GM12878 (cell line): ENCODE measurements at regions not wholly inside any gene's neighbourhood (a gene's known extent, or its start where the extent isn't known, plus 50 kb on each side); places are given as distances from the start of the nearest gene placed in this dataset.
A peak's percentile ranks its signal among the peaks of the same experiment; 100 is the strongest.

ENCODE experiments used
- ATAC-seq: fragments of 200-7000 bp; cut with Tn5 transposase; 3 replicates; pipeline ENCODE4 v1.9.1; 2020; ENCODE audit warnings: mild to moderate bottlenecking, moderate library complexity
- BruUV-seq: library from RNA; stranded (reverse); fragments of 400-500 nt; replicated peaks from 2 replicates; lab custom pipeline; 2021; lab: Mats Ljungman, UMichigan
- CTCF ChIA-PET: fragments of 300-600 bp; sonication (Branson Sonifier 250); formaldehyde crosslinking; extraction: SDS; loops from one replicate; lab custom pipeline; 2021; ENCODE audit warnings: inconsistent platforms; lab: Yijun Ruan, JAX
- POLR2A ChIA-PET: fragments of 350-600 bp; formaldehyde crosslinking; extraction: SDS; loops from one replicate; lab custom pipeline; 2021; ENCODE audit warnings: inconsistent platforms; lab: Charles Lee
- RAD21 ChIA-PET: fragments of 300-600 bp; sonication (Branson Sonifier 250); formaldehyde crosslinking; loops from one replicate; lab custom pipeline; 2023; ENCODE audit warnings: antibody characterized with exemption; ENCODE audit not compliant: unreplicated experiment; lab: Charles Lee
- SMC1A ChIA-PET: fragments of 300-600 bp; sonication (Branson Sonifier 250); formaldehyde crosslinking; loops from one replicate; lab custom pipeline; 2023; ENCODE audit not compliant: unreplicated experiment, uncharacterized antibody; lab: Charles Lee
- DNase-seq: peaks from one replicate; pipeline ENCODE4 v3.0.0-alpha.2; 2011; ENCODE audit warnings: low read depth, low spot score
- FAIRE-seq: peaks from 3 replicates; lab custom pipeline; 2011; peaks lifted over from hg19 to GRCh38; lab: Jason Lieb, UNC
- H2AFZ ChIP-seq: 2 replicates; pipeline ENCODE4 v1.6.0; 2011; ENCODE audit warnings: low read depth, low read length, control low read depth; ENCODE audit not compliant: control insufficient read depth
- H3K27ac ChIP-seq: 2 replicates; pipeline ENCODE4 v1.5.1; 2011; ENCODE audit warnings: control low read depth; ENCODE audit not compliant: control insufficient read depth, insufficient read depth
- H3K27me3 ChIP-seq, 2 experiments: replicated peaks in 1 of 2; 2 replicates each; pipeline versions ENCODE4 v1.6.0 to v1.6.1; 2011; ENCODE audit warnings: low read length in 1 of 2; ENCODE audit not compliant: control insufficient read depth in 2 of 2, insufficient read depth in 2 of 2
- H3K36me3 ChIP-seq, 2 experiments: 2 replicates each; pipeline ENCODE4 v1.5.1; 2011; ENCODE audit warnings: low read length in 1 of 2; ENCODE audit not compliant: control insufficient read depth in 2 of 2, insufficient read depth in 2 of 2
- H3K4me1 ChIP-seq: 2 replicates; pipeline ENCODE4 v1.6.1; 2011; ENCODE audit warnings: mild to moderate bottlenecking, low read length, moderate library complexity, mixed read lengths; ENCODE audit not compliant: control insufficient read depth, insufficient read depth
- H3K4me2 ChIP-seq: 2 replicates; pipeline ENCODE4 v1.6.0; 2011; ENCODE audit warnings: control low read depth; ENCODE audit not compliant: control insufficient read depth, insufficient read depth
- H3K4me3 ChIP-seq: fragments of 200-600 bp; sonication (generic); 2 replicates; pipeline ENCODE4 v1.5.1; 2016
- H3K79me2 ChIP-seq: 2 replicates; pipeline ENCODE4 v1.6.0; 2011; ENCODE audit warnings: low read length; ENCODE audit not compliant: control insufficient read depth, insufficient read depth
- H3K9ac ChIP-seq: 2 replicates; pipeline ENCODE4 v1.8.0; 2011; ENCODE audit warnings: low read length, control low read depth, mixed read lengths; ENCODE audit not compliant: control insufficient read depth, insufficient read depth
- H3K9me3 ChIP-seq: replicated peaks from 3 replicates; pipeline ENCODE4 v1.5.1; 2011; ENCODE audit warnings: mild to moderate bottlenecking, low read length; ENCODE audit not compliant: control insufficient read depth, insufficient read depth
- H4K20me1 ChIP-seq: 2 replicates; pipeline ENCODE4 v1.6.0; 2011; ENCODE audit not compliant: control insufficient read depth, insufficient read depth
- SPI1 ChIP-seq: IDR thresholded peaks from 2 replicates; pipeline ENCODE4 v1.6.1; 2011; ENCODE audit warnings: low read depth, mild to moderate bottlenecking, low read length, moderate library complexity, borderline replicate concordance; ENCODE audit not compliant: insufficient read depth
- ZNF687 ChIP-seq: fragments of 450-650 bp; IDR thresholded peaks from 2 replicates; pipeline ENCODE4 v1.6.1; 2017; ENCODE audit warnings: mild to moderate bottlenecking, moderate library complexity
- WGBS: methylation state at CpG from one replicate; pipeline ENCODE4 v1.1.6; 2016; ENCODE audit warnings: low lambda C conversion rate; ENCODE audit not compliant: insufficient replicate concordance, insufficient coverage; ENCODE audit errors: missing lambda C conversion rate; 5-methylcytosine and 5-hydroxymethylcytosine counted together
- in situ Hi-C: fragments of 300-500 bp; cut with MboI; formaldehyde crosslinking; loops from 9 replicates; pipeline ENCODE4 v1.14.3; 2018; ENCODE audit warnings: mixed read lengths
- intact Hi-C: fragments of 100-400 bp; cut with micrococcal nuclease; formaldehyde crosslinking; loops from one replicate; pipeline ENCODE4 v1.14.2; 2022; ENCODE audit not compliant: unreplicated experiment

DNA sequence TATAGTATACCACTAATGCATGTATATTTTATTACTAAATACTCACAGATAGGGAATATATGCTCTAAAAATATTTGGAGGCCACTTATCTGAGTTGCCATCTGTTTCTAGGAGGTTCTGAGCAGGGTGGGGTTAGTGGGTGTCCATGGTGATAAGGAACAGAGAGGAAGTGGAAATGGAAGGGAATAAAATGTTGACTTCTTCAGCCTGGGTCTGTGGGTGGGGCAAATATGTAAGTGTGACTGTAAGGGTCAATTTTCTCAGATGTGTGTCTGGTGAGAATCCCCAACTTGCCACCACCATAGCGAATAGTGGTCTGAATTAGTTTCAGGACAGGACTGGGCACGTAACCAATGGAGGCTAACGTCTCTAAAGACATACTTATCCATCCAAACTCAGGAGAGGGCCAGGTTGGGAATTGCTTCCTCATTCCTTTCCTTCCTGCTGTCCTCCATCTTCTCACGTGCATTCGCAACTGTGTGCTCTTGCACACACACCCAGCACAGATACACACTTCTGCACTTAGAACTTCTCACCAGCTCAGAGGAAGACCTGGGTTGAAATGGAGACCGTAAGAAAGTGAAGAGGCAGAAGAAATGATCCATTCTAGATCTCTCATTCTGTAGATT, 54.2 kb upstream of the GZMB start:
- in situ Hi-C loops = loop anchor here (10.0 kb wide), 1 partner anchor 213 kb away; no protein-coding TSS in a partner anchor
- no peaks in the 10 kb centered on the region for H4K20me1 ChIP-seq
- RAD21 ChIA-PET = interaction anchor here (1.4 to 2.8 kb wide), 2 partner anchors 13 to 22 kb away, joined by 4 to 31 read pairs; no protein-coding TSS in a partner anchor
- H3K9ac ChIP-seq = no peak overlapping the region
- SMC1A ChIA-PET = interaction anchor here (1.2 to 3.4 kb wide), 4 partner anchors 17 to 133 kb away, joined by 3 to 28 read pairs (median 16); no protein-coding TSS in a partner anchor
- no peak overlapping the region for H3K4me3 ChIP-seq
- WGBS = 63% methylated on average over 6 of the region's 6 CpGs
- no TSS peak for BruUV-seq
- CTCF ChIA-PET = interaction anchor here (1.1 to 3.3 kb wide), 4 partner anchors 8 to 444 kb away, joined by 3 to 57 read pairs (median 14); no protein-coding TSS in a partner anchor
- no peaks in the 10 kb centered on the region for H3K36me3 ChIP-seq
- H3K27me3 ChIP-seq = no peaks in the 10 kb centered on the region
- H3K4me1 ChIP-seq = peaks cover 3% of the 10 kb centered on the region; the same call in 1 of the 2 replicates
- H3K27ac ChIP-seq = no peak overlapping the region
- no peaks in the 10 kb centered on the region for H3K79me2 ChIP-seq
- FAIRE-seq = no peak
- POLR2A ChIA-PET = no interaction called here
- DNase-seq = no peak
- ATAC-seq = no peak
- no peak overlapping the region; the same call in 1 of the 2 replicates for H2AFZ ChIP-seq
- H3K4me2 ChIP-seq = no peak overlapping the region
- no peak for TF ChIP-seq ZNF687
- peak; percentile 36; the same call in 1 of the 2 replicates for TF ChIP-seq SPI1
- intact Hi-C loops = no loop called here
- H3K9me3 ChIP-seq = no peaks in the 10 kb centered on the region
